ENCODE measurements at regions not wholly inside any gene's neighbourhood (a gene's known extent, or its start where the extent isn't known, plus 50 kb on each side); places are given as distances from the start of the nearest gene placed in this dataset.
A peak's percentile ranks its signal among the peaks of the same experiment; 100 is the strongest.

GRCh38 chr6:41470331-41471063 is 75.7 kb upstream of the FOXP4 start (continued):
- TF ChIP-seq RAD21 (IDR thresholded peaks at IDR 0.05; ENCODE audit: low read depth), result no peak
- 0 out of 2 replicates have a peak, but pooled peaks have one; percentile 15 for TF ChIP-seq CBX3 (IDR thresholded peaks at IDR 0.05; ENCODE audit: low read depth)
- no peak for TF ChIP-seq ZNF274 (IDR thresholded peaks at IDR 0.05; ENCODE audit: low read depth, low read length)
- no peak for TF ChIP-seq EZH2phosphoT487 (IDR thresholded peaks at IDR 0.05; ENCODE audit: borderline replicate concordance)
- peak; percentile 49; the same call in 1 of the 2 replicates for TF ChIP-seq POLR2AphosphoS5 (IDR thresholded peaks at IDR 0.05; ENCODE audit: low read depth, low read length)
- TF ChIP-seq EGR1 (IDR thresholded peaks at IDR 0.05; ENCODE audit: low read depth), result peak; percentile 20; the same call in 1 of the 2 replicates
- TF ChIP-seq SIN3A (IDR thresholded peaks at IDR 0.05; ENCODE audit: low read depth), result no peak
- TF ChIP-seq SRF (IDR thresholded peaks at IDR 0.05; ENCODE audit: low read depth), result no peak
- TF ChIP-seq, protein P1, sequence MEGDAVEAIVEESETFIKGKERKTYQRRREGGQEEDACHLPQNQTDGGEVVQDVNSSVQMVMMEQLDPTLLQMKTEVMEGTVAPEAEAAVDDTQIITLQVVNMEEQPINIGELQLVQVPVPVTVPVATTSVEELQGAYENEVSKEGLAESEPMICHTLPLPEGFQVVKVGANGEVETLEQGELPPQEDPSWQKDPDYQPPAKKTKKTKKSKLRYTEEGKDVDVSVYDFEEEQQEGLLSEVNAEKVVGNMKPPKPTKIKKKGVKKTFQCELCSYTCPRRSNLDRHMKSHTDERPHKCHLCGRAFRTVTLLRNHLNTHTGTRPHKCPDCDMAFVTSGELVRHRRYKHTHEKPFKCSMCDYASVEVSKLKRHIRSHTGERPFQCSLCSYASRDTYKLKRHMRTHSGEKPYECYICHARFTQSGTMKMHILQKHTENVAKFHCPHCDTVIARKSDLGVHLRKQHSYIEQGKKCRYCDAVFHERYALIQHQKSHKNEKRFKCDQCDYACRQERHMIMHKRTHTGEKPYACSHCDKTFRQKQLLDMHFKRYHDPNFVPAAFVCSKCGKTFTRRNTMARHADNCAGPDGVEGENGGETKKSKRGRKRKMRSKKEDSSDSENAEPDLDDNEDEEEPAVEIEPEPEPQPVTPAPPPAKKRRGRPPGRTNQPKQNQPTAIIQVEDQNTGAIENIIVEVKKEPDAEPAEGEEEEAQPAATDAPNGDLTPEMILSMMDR (IDR thresholded peaks at IDR 0.05 in 2 of 3, conservative IDR thresholded peaks at IDR 0.05 in 1 of 3; ENCODE audit: borderline replicate concordance in 1 of 3, insufficient read depth in 1 of 3, low read depth in 2 of 3, low read length in 2 of 3), result no peak
- TF ChIP-seq POLR2A (IDR thresholded peaks at IDR 0.05; ENCODE audit: borderline replicate concordance, extremely low read depth, insufficient read depth, insufficient read length), result no peak
- peak; percentile 43 for TF ChIP-seq SP1 (IDR thresholded peaks at IDR 0.05; ENCODE audit: low read depth)
- no peak for TF ChIP-seq ZFX (IDR thresholded peaks at IDR 0.05)

- BruUV-seq (replicated peaks), result no TSS peak
- ChIA-PET POLR2A (no interaction called here), RAD21 (ENCODE audit: low non-redundant PET in 1 of 2, low total read pairs in 2 of 2, uncharacterized antibody in 2 of 2, unreplicated experiment in 2 of 2) (no interaction called here), CTCF (no interaction called here)
- Histone ChIP-seq H2AFZ (ENCODE audit: low read depth, low read length, poor library complexity, severe bottlenecking) (no peak overlapping the region), H3K4me1 (ENCODE audit: control insufficient read depth in 1 of 2, insufficient read depth in 2 of 2, low read length in 2 of 2) (peaks cover 0 to 20% of the 10 kb centered on the region in 2 experiments; a peak in 2 of 4 replicates), H3K9me2 (ENCODE audit: insufficient read depth) (no peaks in the 10 kb centered on the region), H3K79me2 (ENCODE audit: insufficient read depth, low read length) (no peaks in the 10 kb centered on the region), H3K36me3 (ENCODE audit: control insufficient read depth in 1 of 2, insufficient read depth in 2 of 2, low read length in 2 of 2) (no peaks in the 10 kb centered on the region), H4K20me1 (ENCODE audit: insufficient read depth) (no peaks in the 10 kb centered on the region), H3K27ac (ENCODE audit: low read depth, low read length) (no peak overlapping the region), H3K4me3 (replicated peaks in 1 of 2; ENCODE audit: low read depth in 1 of 2, low read length in 2 of 2) (peak overlapping the region in 1 of 2 experiments; percentile 48; a peak in 3 of 4 replicates), H3K4me2 (ENCODE audit: low read length) (peak overlapping the region; percentile 75), H3K27me3 (ENCODE audit: insufficient read depth, low read length) (peaks cover 3% of the 10 kb centered on the region; the same call in 1 of the 2 replicates), H3K9me3 (ENCODE audit: control insufficient read depth in 1 of 2, insufficient read depth in 1 of 2, low read depth in 1 of 2, low read length in 2 of 2) (no peaks in the 10 kb centered on the region), H3K9ac (ENCODE audit: low read length) (peak overlapping the region; percentile 46)
- intact Hi-C loops (cut with micrococcal nuclease), result no loop called here
- DNase-seq (ENCODE audit: low read depth, low spot score), result no peak
- ATAC-seq, result no peak
- TF ChIP-seq ZFX (IDR thresholded peaks at IDR 0.05), result no peak
- TF ChIP-seq ZNF274 (IDR thresholded peaks at IDR 0.05; ENCODE audit: low read depth, low read length), result no peak
- no peak for TF ChIP-seq SIN3A (IDR thresholded peaks at IDR 0.05; ENCODE audit: low read depth)
- TF ChIP-seq EZH2 (IDR thresholded peaks at IDR 0.05), result no peak
- TF ChIP-seq JUND (IDR thresholded peaks at IDR 0.05), result no peak
- TF ChIP-seq ATF3 (IDR thresholded peaks at IDR 0.05), result no peak
- TF ChIP-seq RAD21 (IDR thresholded peaks at IDR 0.05; ENCODE audit: low read depth), result no peak
- no peak for TF ChIP-seq FOSL1 (IDR thresholded peaks at IDR 0.05; ENCODE audit: low read depth)
- no peak for TF ChIP-seq TCF7L2 (IDR thresholded peaks at IDR 0.05; ENCODE audit: borderline replicate concordance, extremely low read depth, insufficient read depth, insufficient read length)
- TF ChIP-seq MAX (IDR thresholded peaks at IDR 0.05), result no peak
- no peak for TF ChIP-seq EZH2phosphoT487 (IDR thresholded peaks at IDR 0.05; ENCODE audit: borderline replicate concordance)
- TF ChIP-seq, protein P2, sequence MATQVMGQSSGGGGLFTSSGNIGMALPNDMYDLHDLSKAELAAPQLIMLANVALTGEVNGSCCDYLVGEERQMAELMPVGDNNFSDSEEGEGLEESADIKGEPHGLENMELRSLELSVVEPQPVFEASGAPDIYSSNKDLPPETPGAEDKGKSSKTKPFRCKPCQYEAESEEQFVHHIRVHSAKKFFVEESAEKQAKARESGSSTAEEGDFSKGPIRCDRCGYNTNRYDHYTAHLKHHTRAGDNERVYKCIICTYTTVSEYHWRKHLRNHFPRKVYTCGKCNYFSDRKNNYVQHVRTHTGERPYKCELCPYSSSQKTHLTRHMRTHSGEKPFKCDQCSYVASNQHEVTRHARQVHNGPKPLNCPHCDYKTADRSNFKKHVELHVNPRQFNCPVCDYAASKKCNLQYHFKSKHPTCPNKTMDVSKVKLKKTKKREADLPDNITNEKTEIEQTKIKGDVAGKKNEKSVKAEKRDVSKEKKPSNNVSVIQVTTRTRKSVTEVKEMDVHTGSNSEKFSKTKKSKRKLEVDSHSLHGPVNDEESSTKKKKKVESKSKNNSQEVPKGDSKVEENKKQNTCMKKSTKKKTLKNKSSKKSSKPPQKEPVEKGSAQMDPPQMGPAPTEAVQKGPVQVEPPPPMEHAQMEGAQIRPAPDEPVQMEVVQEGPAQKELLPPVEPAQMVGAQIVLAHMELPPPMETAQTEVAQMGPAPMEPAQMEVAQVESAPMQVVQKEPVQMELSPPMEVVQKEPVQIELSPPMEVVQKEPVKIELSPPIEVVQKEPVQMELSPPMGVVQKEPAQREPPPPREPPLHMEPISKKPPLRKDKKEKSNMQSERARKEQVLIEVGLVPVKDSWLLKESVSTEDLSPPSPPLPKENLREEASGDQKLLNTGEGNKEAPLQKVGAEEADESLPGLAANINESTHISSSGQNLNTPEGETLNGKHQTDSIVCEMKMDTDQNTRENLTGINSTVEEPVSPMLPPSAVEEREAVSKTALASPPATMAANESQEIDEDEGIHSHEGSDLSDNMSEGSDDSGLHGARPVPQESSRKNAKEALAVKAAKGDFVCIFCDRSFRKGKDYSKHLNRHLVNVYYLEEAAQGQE (IDR thresholded peaks at IDR 0.05; ENCODE audit: low read depth), result no peak
These were observed 74.9 kb upstream of the FOXP4 start for GRCh38 chr6:41471064-41471895.

Data from HCT116 (cell line).